ENCODE measurements at regions not wholly inside any gene's neighbourhood (a gene's known extent, or its start where the extent isn't known, plus 50 kb on each side); places are given as distances from the start of the nearest gene placed in this dataset.
"Not testable (repeated sequence)": the region's sequence is repeated elsewhere in the genome, so short reads cannot be mapped to it uniquely, and the experiment has no call there.

- not testable (repeated sequence) for DNase-seq (ENCODE audit: insufficient read length, low spot score); FAIRE-seq
These were observed 1361.1 kb upstream of the ZEB2 start for GRCh38 chr2:145880997-145881396.

GRCh38 chr2:145875016-145875415, 1355.1 kb upstream of the ZEB2 start:
- FAIRE-seq (no peak), DNase-seq (ENCODE audit: insufficient read length, low spot score) (no peak)

GRCh38 chr2:145874466-145874865, 1354.5 kb upstream of the ZEB2 start:
- FAIRE-seq: no peak
- DNase-seq (ENCODE audit: insufficient read length, low spot score): no peak

- no peak for DNase-seq (ENCODE audit: insufficient read length, low spot score)
- FAIRE-seq: no peak
These were observed 1344.6 kb upstream of the ZEB2 start for GRCh38 chr2:145864501-145864900.

GRCh38 chr2:145861940-145862339, 1342.0 kb upstream of the ZEB2 start:
- FAIRE-seq: no peak
- no peak for DNase-seq (ENCODE audit: insufficient read length, low spot score)

- no peak for FAIRE-seq
- DNase-seq (ENCODE audit: insufficient read length, low spot score): no peak
These were observed 1340.2 kb upstream of the ZEB2 start for GRCh38 chr2:145860083-145860482.

GRCh38 chr2:145855142-145855541, 1335.2 kb upstream of the ZEB2 start:
- no peak for DNase-seq (ENCODE audit: insufficient read length, low spot score)
- FAIRE-seq: no peak

- DNase-seq (ENCODE audit: insufficient read length, low spot score) (no peak), FAIRE-seq (no peak)
These were observed 1334.3 kb upstream of the ZEB2 start for GRCh38 chr2:145854039-145854755.

- DNase-seq (ENCODE audit: insufficient read length, low spot score): no peak
- FAIRE-seq: no peak
These were observed 1331.8 kb upstream of the ZEB2 start for GRCh38 chr2:145851730-145852129.

GRCh38 chr2:145849466-145849865, 1329.5 kb upstream of the ZEB2 start:
- FAIRE-seq (no peak), DNase-seq (ENCODE audit: insufficient read length, low spot score) (no peak)

- DNase-seq (ENCODE audit: insufficient read length, low spot score): no peak
- FAIRE-seq: no peak
These were observed 1327.1 kb upstream of the ZEB2 start for GRCh38 chr2:145846982-145847381.

- no peak for FAIRE-seq
- DNase-seq (ENCODE audit: insufficient read length, low spot score): no peak
These were observed 1326.0 kb upstream of the ZEB2 start for GRCh38 chr2:145845923-145846322.

- no peak for DNase-seq (ENCODE audit: insufficient read length, low spot score)
- FAIRE-seq: no peak
These were observed 1325.4 kb upstream of the ZEB2 start for GRCh38 chr2:145845207-145845894.

- FAIRE-seq (no peak), DNase-seq (ENCODE audit: insufficient read length, low spot score) (no peak)
These were observed 1322.1 kb upstream of the ZEB2 start for GRCh38 chr2:145841973-145842372.

GRCh38 chr2:145836986-145837385, 1317.1 kb upstream of the ZEB2 start:
- DNase-seq (ENCODE audit: insufficient read length, low spot score) (no peak), FAIRE-seq (no peak)

GRCh38 chr2:145835665-145836064, 1315.7 kb upstream of the ZEB2 start:
- FAIRE-seq (no peak), DNase-seq (ENCODE audit: insufficient read length, low spot score) (no peak)

- DNase-seq (ENCODE audit: insufficient read length, low spot score) (no peak), FAIRE-seq (no peak)
These were observed 1312.8 kb upstream of the ZEB2 start for GRCh38 chr2:145832681-145833080.

- DNase-seq (ENCODE audit: insufficient read length, low spot score) (no peak), FAIRE-seq (no peak)
These were observed 1310.0 kb upstream of the ZEB2 start for GRCh38 chr2:145829931-145830330.

GRCh38 chr2:145827235-145827634, 1307.3 kb upstream of the ZEB2 start:
- FAIRE-seq: no peak

GRCh38 chr2:145824384-145824783, 1304.5 kb upstream of the ZEB2 start:
- DNase-seq (ENCODE audit: insufficient read length, low spot score): no peak
- FAIRE-seq: no peak

More at GRCh38 chr2:145827235-145827634, 1307.3 kb upstream of the ZEB2 start:
- no peak for DNase-seq (ENCODE audit: insufficient read length, low spot score)

- no peak for FAIRE-seq
- DNase-seq (ENCODE audit: insufficient read length, low spot score): no peak
These were observed 1303.1 kb upstream of the ZEB2 start for GRCh38 chr2:145822892-145823534.

GRCh38 chr2:145820651-145821050, 1300.7 kb upstream of the ZEB2 start:
- DNase-seq (ENCODE audit: insufficient read length, low spot score) (no peak), FAIRE-seq (no peak)

All from GM19239 (cell line).